Astrocyte (in vitro differentiated cells and primary cell): ENCODE measurements at regions not wholly inside any gene's neighbourhood (a gene's known extent, or its start where the extent isn't known, plus 50 kb on each side); places are given as distances from the start of the nearest gene placed in this dataset.

Source experiments
- DNase-seq: peaks from one replicate; pipeline ENCODE4 v3.0.0-alpha.2; 2010; ENCODE audit warnings: low read depth
- FAIRE-seq: peaks from 2 replicates; lab custom pipeline; 2011; peaks lifted over from hg19 to GRCh38; lab: Jason Lieb, UNC
- H2AFZ ChIP-seq: 2 replicates; pipeline ENCODE4 v1.6.0; 2012; ENCODE audit warnings: low read depth, low read length, inconsistent platforms
- H3K27ac ChIP-seq: 2 replicates; pipeline ENCODE4 v1.5.1; 2011; ENCODE audit warnings: low read depth, low read length, inconsistent platforms
- H3K27me3 ChIP-seq: 2 replicates; pipeline ENCODE4 v1.6.0; 2011; ENCODE audit warnings: low read length, inconsistent platforms; ENCODE audit not compliant: insufficient read depth
- H3K36me3 ChIP-seq: 2 replicates; pipeline ENCODE4 v1.5.1; 2011; ENCODE audit warnings: low read length, inconsistent platforms; ENCODE audit not compliant: insufficient read depth
- H3K4me1 ChIP-seq: 2 replicates; pipeline ENCODE4 v1.5.1; 2011; ENCODE audit warnings: low read length, inconsistent platforms; ENCODE audit not compliant: insufficient read depth
- H3K4me2 ChIP-seq: 2 replicates; pipeline ENCODE4 v1.6.0; 2012; ENCODE audit warnings: low read length, inconsistent platforms
- H3K4me3 ChIP-seq: 2 replicates; pipeline ENCODE4 v1.5.1; 2011; ENCODE audit warnings: low read depth, mild to moderate bottlenecking, low read length, inconsistent platforms; ENCODE audit not compliant: insufficient read depth
- H3K79me2 ChIP-seq: 2 replicates; pipeline ENCODE4 v1.6.0; 2012; ENCODE audit warnings: mild to moderate bottlenecking, low read length, inconsistent platforms; ENCODE audit not compliant: insufficient read depth
- H3K9ac ChIP-seq: 2 replicates; pipeline ENCODE4 v1.6.0; 2012; ENCODE audit warnings: mild to moderate bottlenecking, low read length, inconsistent platforms
- H3K9me3 ChIP-seq: 2 replicates; pipeline ENCODE4 v1.5.1; 2012; ENCODE audit warnings: low read depth, mild to moderate bottlenecking, low read length, inconsistent platforms; ENCODE audit not compliant: insufficient read depth
- H4K20me1 ChIP-seq: 2 replicates; pipeline ENCODE4 v1.6.0; 2012; ENCODE audit warnings: low read length, inconsistent platforms; ENCODE audit not compliant: insufficient read depth
- H3K27ac Mint-ChIP-seq: one replicate; pipeline ENCODE4 v1.8.0; 2021; ENCODE audit warnings: mild to moderate bottlenecking, mixed read lengths; ENCODE audit not compliant: unreplicated experiment
- H3K27me3 Mint-ChIP-seq: one replicate; pipeline ENCODE4 v1.8.0; 2021; ENCODE audit warnings: low read depth, mixed read lengths; ENCODE audit not compliant: unreplicated experiment
- H3K36me3 Mint-ChIP-seq: one replicate; pipeline ENCODE4 v1.8.0; 2021; ENCODE audit warnings: low read depth, mixed read lengths; ENCODE audit not compliant: unreplicated experiment
- H3K4me1 Mint-ChIP-seq: one replicate; pipeline ENCODE4 v1.8.0; 2021; ENCODE audit warnings: low read depth, mixed read lengths; ENCODE audit not compliant: unreplicated experiment
- H3K4me3 Mint-ChIP-seq: one replicate; pipeline ENCODE4 v1.8.0; 2021; ENCODE audit warnings: mild to moderate bottlenecking, moderate library complexity, mixed read lengths; ENCODE audit not compliant: unreplicated experiment
- H3K9me3 Mint-ChIP-seq: one replicate; pipeline ENCODE4 v1.8.0; 2021; ENCODE audit warnings: mild to moderate bottlenecking, mixed read lengths; ENCODE audit not compliant: unreplicated experiment
- EZH2 ChIP-seq: IDR thresholded peaks from 2 replicates; pipeline ENCODE4 v1.6.1; 2012; ENCODE audit warnings: mild to moderate bottlenecking, low read length, inconsistent platforms; ENCODE audit not compliant: insufficient read depth
- TF ChIP-seq, protein P1 (sequence below): IDR thresholded peaks from 2 replicates; pipeline ENCODE4 v1.5.1; 2011; ENCODE audit warnings: low read depth, mild to moderate bottlenecking, inconsistent platforms, low read length, moderate library complexity; ENCODE audit not compliant: insufficient read depth

- Mint-ChIP-seq H3K4me1 (no peaks in the 10 kb centered on the region), H3K4me3 (no peak overlapping the region), H3K36me3 (no peaks in the 10 kb centered on the region), H3K27me3 (no peaks in the 10 kb centered on the region), H3K27ac (no peak overlapping the region), H3K9me3 (no peaks in the 10 kb centered on the region)
- no peak overlapping the region for H3K4me3 ChIP-seq
- no peak overlapping the region for H3K9ac ChIP-seq
- H3K27me3 ChIP-seq: no peaks in the 10 kb centered on the region
- H3K4me2 ChIP-seq: no peak overlapping the region
- no peaks in the 10 kb centered on the region for H3K9me3 ChIP-seq
- H3K79me2 ChIP-seq: no peaks in the 10 kb centered on the region
- DNase-seq (peak; percentile 8), FAIRE-seq (no peak)
- no peaks in the 10 kb centered on the region for H4K20me1 ChIP-seq
- H2AFZ ChIP-seq: no peak overlapping the region
- H3K4me1 ChIP-seq: no peaks in the 10 kb centered on the region
- H3K36me3 ChIP-seq: no peaks in the 10 kb centered on the region
- TF ChIP-seq EZH2: no peak
- TF ChIP-seq, protein P1, sequence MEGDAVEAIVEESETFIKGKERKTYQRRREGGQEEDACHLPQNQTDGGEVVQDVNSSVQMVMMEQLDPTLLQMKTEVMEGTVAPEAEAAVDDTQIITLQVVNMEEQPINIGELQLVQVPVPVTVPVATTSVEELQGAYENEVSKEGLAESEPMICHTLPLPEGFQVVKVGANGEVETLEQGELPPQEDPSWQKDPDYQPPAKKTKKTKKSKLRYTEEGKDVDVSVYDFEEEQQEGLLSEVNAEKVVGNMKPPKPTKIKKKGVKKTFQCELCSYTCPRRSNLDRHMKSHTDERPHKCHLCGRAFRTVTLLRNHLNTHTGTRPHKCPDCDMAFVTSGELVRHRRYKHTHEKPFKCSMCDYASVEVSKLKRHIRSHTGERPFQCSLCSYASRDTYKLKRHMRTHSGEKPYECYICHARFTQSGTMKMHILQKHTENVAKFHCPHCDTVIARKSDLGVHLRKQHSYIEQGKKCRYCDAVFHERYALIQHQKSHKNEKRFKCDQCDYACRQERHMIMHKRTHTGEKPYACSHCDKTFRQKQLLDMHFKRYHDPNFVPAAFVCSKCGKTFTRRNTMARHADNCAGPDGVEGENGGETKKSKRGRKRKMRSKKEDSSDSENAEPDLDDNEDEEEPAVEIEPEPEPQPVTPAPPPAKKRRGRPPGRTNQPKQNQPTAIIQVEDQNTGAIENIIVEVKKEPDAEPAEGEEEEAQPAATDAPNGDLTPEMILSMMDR: no peak
- no peak overlapping the region for H3K27ac ChIP-seq
These were observed 1458.6 kb upstream of the TENM4 start for GRCh38 chr11:80899381-80899780.

GRCh38 chr11:80898910-80899309 is 1458.1 kb upstream of the TENM4 start:
- Histone ChIP-seq H3K4me3 (no peak overlapping the region), H3K9me3 (no peaks in the 10 kb centered on the region), H3K4me2 (no peak overlapping the region), H4K20me1 (no peaks in the 10 kb centered on the region), H3K9ac (no peak overlapping the region), H3K79me2 (no peaks in the 10 kb centered on the region), H3K27ac (no peak overlapping the region), H3K36me3 (no peaks in the 10 kb centered on the region), H3K4me1 (no peaks in the 10 kb centered on the region), H2AFZ (no peak overlapping the region), H3K27me3 (no peaks in the 10 kb centered on the region)
- Mint-ChIP-seq H3K36me3 (no peaks in the 10 kb centered on the region), H3K27me3 (no peaks in the 10 kb centered on the region), H3K4me1 (no peaks in the 10 kb centered on the region), H3K4me3 (no peak overlapping the region), H3K9me3 (no peaks in the 10 kb centered on the region), H3K27ac (no peak overlapping the region)
- no peak for DNase-seq
- no peak for FAIRE-seq
- TF ChIP-seq EZH2: no peak
- TF ChIP-seq, protein P1: no peak

DNA sequence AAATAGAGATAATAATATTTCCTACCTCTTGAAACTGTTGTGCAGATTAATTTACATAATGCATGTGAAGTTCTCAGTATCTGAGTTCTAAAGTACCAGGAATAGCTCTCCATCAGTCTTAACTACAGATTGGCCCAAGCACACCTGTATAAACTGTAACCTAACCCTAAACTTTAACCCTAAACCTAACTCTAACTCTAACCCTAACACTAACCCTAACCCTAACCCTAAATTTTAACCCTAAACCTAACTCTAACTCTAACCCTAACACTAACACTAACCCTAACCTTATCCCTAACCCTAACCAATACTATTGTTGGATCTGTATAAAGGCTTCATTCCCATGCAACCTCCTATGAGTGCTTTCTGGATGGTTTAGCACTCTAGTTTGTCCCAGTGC is 1445.9 kb upstream of the TENM4 start:
- no peaks in the 10 kb centered on the region for H3K9me3 Mint-ChIP-seq
- no peak for TF ChIP-seq EZH2
- TF ChIP-seq, protein P1: no peak
- no peaks in the 10 kb centered on the region for H3K27me3 Mint-ChIP-seq
- no peak overlapping the region for H2AFZ ChIP-seq
- no peaks in the 10 kb centered on the region for H4K20me1 ChIP-seq
- H3K79me2 ChIP-seq: no peaks in the 10 kb centered on the region
- H3K27me3 ChIP-seq: no peaks in the 10 kb centered on the region
- FAIRE-seq (no peak), DNase-seq (no peak)
- no peak overlapping the region for H3K4me3 ChIP-seq
- no peak overlapping the region for H3K9ac ChIP-seq
- no peak overlapping the region for H3K27ac Mint-ChIP-seq
- H3K36me3 ChIP-seq: no peaks in the 10 kb centered on the region
- H3K4me1 ChIP-seq: no peaks in the 10 kb centered on the region
- H3K4me2 ChIP-seq: no peak overlapping the region
- H3K4me1 Mint-ChIP-seq: no peaks in the 10 kb centered on the region
- H3K27ac ChIP-seq: no peak overlapping the region
- H3K9me3 ChIP-seq: no peaks in the 10 kb centered on the region
- H3K4me3 Mint-ChIP-seq: no peak overlapping the region
- H3K36me3 Mint-ChIP-seq: no peaks in the 10 kb centered on the region
